ENCODE measurements at regions not wholly inside any gene's neighbourhood (a gene's known extent, or its start where the extent isn't known, plus 50 kb on each side); places are given as distances from the start of the nearest gene placed in this dataset.
"Not testable (repeated sequence)": the region's sequence is repeated elsewhere in the genome, so short reads cannot be mapped to it uniquely, and the experiment has no call there.

DNA sequence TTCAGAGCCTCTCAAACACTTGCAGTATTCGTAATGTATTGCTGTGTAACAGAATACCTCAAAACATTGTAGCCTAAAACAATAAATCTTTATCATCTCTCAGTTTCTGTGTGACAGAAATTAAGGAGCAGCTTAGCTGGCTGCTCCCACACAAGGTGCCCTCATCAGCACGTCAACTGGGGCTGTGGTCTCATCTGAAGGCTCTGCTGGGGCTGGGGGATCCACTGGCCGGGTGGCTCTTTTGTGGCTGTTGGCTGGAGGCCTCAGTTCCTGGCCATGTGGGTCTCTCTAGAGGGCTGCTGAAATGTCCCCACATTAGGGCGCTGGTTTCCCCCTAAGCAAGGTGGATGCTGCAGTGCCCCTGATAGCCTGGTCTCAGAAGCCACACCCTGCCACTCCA is 113.4 kb upstream of the CIBAR2 start:
- Histone ChIP-seq H3K27ac (no peak overlapping the region), H3K27me3 (replicated peaks) (no peaks in the 10 kb centered on the region), H3K36me3 (replicated peaks) (no peaks in the 10 kb centered on the region), H3K4me3 (ENCODE audit: low read depth, low read length) (no peak overlapping the region)
- no peak for DNase-seq
- TF ChIP-seq, protein P1, sequence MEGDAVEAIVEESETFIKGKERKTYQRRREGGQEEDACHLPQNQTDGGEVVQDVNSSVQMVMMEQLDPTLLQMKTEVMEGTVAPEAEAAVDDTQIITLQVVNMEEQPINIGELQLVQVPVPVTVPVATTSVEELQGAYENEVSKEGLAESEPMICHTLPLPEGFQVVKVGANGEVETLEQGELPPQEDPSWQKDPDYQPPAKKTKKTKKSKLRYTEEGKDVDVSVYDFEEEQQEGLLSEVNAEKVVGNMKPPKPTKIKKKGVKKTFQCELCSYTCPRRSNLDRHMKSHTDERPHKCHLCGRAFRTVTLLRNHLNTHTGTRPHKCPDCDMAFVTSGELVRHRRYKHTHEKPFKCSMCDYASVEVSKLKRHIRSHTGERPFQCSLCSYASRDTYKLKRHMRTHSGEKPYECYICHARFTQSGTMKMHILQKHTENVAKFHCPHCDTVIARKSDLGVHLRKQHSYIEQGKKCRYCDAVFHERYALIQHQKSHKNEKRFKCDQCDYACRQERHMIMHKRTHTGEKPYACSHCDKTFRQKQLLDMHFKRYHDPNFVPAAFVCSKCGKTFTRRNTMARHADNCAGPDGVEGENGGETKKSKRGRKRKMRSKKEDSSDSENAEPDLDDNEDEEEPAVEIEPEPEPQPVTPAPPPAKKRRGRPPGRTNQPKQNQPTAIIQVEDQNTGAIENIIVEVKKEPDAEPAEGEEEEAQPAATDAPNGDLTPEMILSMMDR (IDR thresholded peaks at IDR 0.05; ENCODE audit: low read depth, low read length, missing control alignments): no peak
- in situ Hi-C loops (cut with HindIII; ENCODE audit: low pct_ligation_motif_present, low sequenced_read_pairs): no loop called here

DNA sequence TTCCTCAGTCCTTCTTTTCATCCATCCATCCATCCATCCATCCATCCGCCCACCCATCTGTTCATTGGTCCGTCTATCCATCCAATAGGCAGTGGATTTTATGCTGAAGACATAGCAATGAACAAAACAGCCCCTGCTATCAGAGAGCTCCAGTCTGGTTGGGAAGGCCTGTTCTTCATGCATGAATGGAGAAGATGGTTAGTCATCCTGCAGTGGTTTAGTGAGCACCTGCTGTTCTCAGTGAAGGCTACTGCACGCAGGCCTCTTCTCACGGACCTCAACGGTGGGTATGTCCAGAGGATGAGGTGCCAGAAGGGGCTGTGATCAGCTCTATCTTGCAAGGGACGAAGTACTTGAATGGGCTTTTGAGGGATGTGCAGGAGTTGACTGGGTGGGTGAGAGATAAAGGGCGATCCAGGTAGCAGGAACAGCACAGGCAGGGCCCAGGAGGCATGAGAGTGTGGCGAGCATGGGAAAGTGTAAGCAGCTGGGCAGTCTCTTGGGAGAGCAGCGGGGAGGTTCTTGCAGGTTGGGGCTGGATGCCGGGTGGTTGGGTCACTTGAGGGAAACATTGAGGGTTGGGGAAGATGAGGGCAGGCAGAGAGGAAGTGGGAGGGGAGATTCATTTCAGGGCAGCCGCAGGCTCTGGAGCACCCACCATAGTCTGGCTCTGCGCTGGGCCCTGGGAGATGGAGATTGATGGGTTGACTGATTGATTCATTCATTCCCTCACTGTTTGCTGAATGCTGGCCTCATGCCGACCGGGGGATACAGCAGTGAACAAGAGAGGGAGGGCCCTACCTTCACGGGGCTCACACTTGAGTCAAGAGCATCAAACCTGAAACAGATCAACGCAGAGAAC is 115.0 kb upstream of the CIBAR2 start:
- Histone ChIP-seq H3K4me3 (ENCODE audit: low read depth, low read length) (no peak overlapping the region), H3K27ac (peak overlapping the region; percentile 57), H3K27me3 (replicated peaks) (no peaks in the 10 kb centered on the region), H3K36me3 (replicated peaks) (no peaks in the 10 kb centered on the region)
- in situ Hi-C loops (cut with HindIII; ENCODE audit: low pct_ligation_motif_present, low sequenced_read_pairs): no loop called here
- no peak for DNase-seq
- TF ChIP-seq, protein P1 (IDR thresholded peaks at IDR 0.05; ENCODE audit: low read depth, low read length, missing control alignments): no peak

DNA sequence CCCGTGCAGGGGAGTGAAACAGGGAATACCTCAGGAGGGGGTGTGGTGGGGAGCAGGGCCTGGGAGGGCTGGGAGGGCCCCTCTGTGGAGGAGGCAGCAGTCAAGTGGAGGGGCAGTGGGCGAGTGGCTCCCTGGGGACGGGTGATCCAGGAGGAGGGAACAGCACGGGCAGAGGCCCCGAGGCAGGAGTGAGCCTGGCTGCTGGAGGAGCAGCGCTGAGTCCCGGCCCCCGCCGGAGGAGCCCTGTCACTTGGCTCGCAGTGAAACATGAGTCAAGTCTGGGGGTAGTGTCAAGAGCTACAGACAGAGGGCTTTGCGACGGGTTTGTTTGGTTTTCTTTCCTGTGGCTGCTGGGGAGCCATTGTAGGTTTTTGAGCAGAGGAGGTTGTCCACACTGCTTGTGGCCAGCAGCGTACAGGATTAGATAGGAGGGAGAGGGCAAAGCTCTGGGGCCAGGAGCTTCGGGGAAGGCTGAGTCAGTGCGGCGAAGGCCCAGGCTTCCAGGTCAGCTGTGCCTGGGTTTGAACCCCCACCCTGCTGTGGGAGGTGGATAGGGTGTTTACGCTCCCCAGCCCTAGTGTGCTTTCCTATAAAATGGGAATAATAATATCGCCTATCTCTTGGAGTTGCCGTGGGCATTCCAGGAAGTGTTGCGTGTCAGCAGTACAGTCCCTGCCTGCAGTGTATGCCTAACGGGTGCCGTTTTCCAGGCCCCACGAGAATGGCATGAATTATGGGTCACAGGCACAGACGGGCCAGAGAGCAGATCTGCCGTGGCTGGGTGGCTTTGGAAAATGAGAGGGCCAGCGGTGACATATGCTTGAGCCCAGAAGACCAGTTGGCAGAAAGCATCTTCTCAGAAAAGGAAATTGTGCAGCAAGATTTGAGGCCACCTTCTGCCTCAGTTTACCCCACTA is 115.9 kb upstream of the CIBAR2 start:
- H3K27me3 ChIP-seq (replicated peaks): no peaks in the 10 kb centered on the region
- H3K36me3 ChIP-seq (replicated peaks): no peaks in the 10 kb centered on the region
- in situ Hi-C loops (cut with HindIII; ENCODE audit: low pct_ligation_motif_present, low sequenced_read_pairs): no loop called here
- H3K4me3 ChIP-seq (ENCODE audit: low read depth, low read length): no peak overlapping the region
- TF ChIP-seq, protein P1 (IDR thresholded peaks at IDR 0.05; ENCODE audit: low read depth, low read length, missing control alignments): peak; percentile 45
- H3K27ac ChIP-seq: peak overlapping the region; percentile 57
- DNase-seq: peak; percentile 72

DNA sequence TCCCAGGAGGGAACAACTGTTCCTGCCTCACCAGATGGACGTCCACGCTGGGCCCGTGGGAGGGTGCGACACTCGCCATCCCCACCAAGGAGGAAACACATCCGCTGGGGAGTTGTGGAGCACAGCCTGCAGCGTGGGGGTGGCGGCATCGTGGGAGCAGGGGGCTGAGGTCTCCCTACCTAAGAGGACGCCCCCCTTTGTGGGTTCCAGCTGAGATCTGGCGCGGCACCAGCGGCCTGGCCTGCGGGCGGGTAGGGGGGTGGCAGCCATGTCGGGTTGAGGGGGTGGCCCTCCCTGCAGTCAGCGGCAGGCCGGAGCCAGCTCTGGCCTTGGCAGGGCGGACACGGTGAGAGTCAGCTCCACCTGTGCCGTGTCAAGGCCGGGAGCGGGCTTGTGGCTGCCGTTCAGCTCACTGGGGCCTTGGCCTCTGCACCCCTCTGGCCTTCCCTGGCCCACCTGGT is 116.7 kb upstream of the CIBAR2 start:
- in situ Hi-C loops (cut with HindIII; ENCODE audit: low pct_ligation_motif_present, low sequenced_read_pairs): no loop called here
- no peak overlapping the region for H3K4me3 ChIP-seq (ENCODE audit: low read depth, low read length)
- no peaks in the 10 kb centered on the region for H3K27me3 ChIP-seq (replicated peaks)
- H3K36me3 ChIP-seq (replicated peaks): no peaks in the 10 kb centered on the region
- H3K27ac ChIP-seq: no peak overlapping the region
- TF ChIP-seq, protein P1 (IDR thresholded peaks at IDR 0.05; ENCODE audit: low read depth, low read length, missing control alignments): no peak
- DNase-seq: no peak

DNA sequence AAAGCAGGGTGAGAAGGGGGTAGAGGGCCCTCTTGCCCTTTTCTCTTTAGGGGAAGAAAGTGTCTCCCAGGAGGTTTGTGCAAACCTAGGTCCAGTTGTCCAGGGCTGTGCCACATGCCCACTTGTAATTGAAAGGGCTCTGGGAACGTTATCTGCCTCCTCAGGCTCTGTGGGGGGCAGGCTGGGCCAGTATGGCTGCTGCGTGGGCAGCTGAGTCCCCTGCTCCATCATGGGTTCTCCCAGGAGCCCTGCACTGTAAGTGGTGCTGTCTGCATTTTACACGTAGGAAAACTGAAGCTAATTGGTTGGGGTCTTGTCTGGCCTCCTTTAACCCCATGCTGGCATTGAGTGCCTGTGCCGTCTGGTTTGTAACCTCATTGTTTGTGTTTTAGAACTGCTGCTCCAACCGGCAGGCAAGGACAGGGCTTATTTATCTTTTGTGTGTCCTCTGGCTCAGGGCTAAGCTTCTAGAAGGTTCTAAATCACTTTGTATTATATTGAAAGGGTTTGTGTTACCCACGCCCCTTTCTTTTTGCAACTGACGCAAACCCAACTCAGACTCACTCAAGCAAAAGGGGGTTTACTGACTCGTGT is 117.7 kb upstream of the CIBAR2 start:
- H3K27ac ChIP-seq: no peak overlapping the region
- H3K36me3 ChIP-seq (replicated peaks): no peaks in the 10 kb centered on the region
- no peak overlapping the region for H3K4me3 ChIP-seq (ENCODE audit: low read depth, low read length)
- TF ChIP-seq, protein P1 (IDR thresholded peaks at IDR 0.05; ENCODE audit: low read depth, low read length, missing control alignments): no peak
- in situ Hi-C loops (cut with HindIII; ENCODE audit: low pct_ligation_motif_present, low sequenced_read_pairs): no loop called here
- no peak for DNase-seq
- no peaks in the 10 kb centered on the region for H3K27me3 ChIP-seq (replicated peaks)

DNA sequence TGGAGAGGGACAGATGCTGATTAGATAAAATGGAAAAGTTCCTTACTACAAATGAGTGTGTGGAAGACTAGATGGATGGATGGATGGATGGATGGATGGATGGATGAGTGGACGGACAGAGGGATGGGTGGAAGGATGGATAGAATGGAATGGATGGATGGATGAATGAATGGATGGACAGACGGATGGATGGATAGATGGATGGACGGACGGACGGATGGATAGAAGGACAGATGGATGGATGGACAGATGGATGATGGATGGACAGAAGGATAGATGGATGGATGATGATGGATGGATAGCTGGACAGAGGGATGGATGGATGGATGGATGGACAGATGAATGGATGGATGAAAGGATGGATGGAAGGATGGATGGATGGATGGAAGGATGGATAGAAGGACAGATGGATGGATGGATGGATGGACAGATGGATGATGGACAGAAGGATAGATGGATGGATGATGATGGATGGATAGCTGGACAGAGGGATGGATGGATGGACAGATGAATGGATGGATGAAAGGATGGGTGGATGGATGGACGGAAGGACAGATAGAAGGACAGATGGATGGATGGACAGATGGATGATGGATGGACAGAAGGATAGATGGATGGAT is 118.6 kb upstream of the CIBAR2 start:
- DNase-seq; H3K36me3 ChIP-seq (replicated peaks); H3K27me3 ChIP-seq (replicated peaks); H3K4me3 ChIP-seq (ENCODE audit: low read depth, low read length); H3K27ac ChIP-seq; in situ Hi-C loops (cut with HindIII; ENCODE audit: low pct_ligation_motif_present, low sequenced_read_pairs): not testable (repeated sequence)
